Lower lobe of right lung (tissue), 2 donors: ENCODE measurements at regions not wholly inside any gene's neighbourhood (a gene's known extent, or its start where the extent isn't known, plus 50 kb on each side); places are given as distances from the start of the nearest gene placed in this dataset.

Experiments
- ATAC-seq, 2 donors: fragments of 200-7000 bp; cut with Tn5 transposase; one replicate each; pipeline ENCODE4 v1.9.1; 2020 to 2022; ENCODE audit warnings: mild to moderate bottlenecking in 2 of 2, moderate library complexity in 2 of 2
- DNase-seq: peaks from one replicate; pipeline ENCODE4 v3.0.0-alpha.2; 2020
- H3K27ac ChIP-seq: fragments of 200-600 bp; one replicate; pipeline ENCODE4 v1.8.0; 2022
- H3K27me3 ChIP-seq: fragments of 200-600 bp; one replicate; pipeline ENCODE4 v1.8.0; 2022; ENCODE audit warnings: low read depth
- H3K36me3 ChIP-seq: fragments of 200-600 bp; one replicate; pipeline ENCODE4 v1.8.0; 2022; ENCODE audit warnings: mild to moderate bottlenecking
- H3K4me1 ChIP-seq: fragments of 200-600 bp; one replicate; pipeline ENCODE4 v1.8.0; 2022
- H3K4me3 ChIP-seq: fragments of 200-600 bp; one replicate; pipeline ENCODE4 v1.8.0; 2022; ENCODE audit warnings: mild to moderate bottlenecking
- H3K9me3 ChIP-seq: fragments of 200-600 bp; one replicate; pipeline ENCODE4 v1.8.0; 2022
- intact Hi-C: fragments of 100-400 bp; cut with DNase I; formaldehyde crosslinking; loops from one replicate; pipeline ENCODE4 v1.11.0; 2022
- TF ChIP-seq, protein P1 (sequence below): fragments of 200-600 bp; IDR thresholded peaks from one replicate; pipeline ENCODE4 v1.8.0; 2022; ENCODE audit warnings: antibody characterized with exemption, mild to moderate bottlenecking
- donor health status: DM: no; HTN: yes; CAD: no; lungs with severe emphysema.

DNA sequence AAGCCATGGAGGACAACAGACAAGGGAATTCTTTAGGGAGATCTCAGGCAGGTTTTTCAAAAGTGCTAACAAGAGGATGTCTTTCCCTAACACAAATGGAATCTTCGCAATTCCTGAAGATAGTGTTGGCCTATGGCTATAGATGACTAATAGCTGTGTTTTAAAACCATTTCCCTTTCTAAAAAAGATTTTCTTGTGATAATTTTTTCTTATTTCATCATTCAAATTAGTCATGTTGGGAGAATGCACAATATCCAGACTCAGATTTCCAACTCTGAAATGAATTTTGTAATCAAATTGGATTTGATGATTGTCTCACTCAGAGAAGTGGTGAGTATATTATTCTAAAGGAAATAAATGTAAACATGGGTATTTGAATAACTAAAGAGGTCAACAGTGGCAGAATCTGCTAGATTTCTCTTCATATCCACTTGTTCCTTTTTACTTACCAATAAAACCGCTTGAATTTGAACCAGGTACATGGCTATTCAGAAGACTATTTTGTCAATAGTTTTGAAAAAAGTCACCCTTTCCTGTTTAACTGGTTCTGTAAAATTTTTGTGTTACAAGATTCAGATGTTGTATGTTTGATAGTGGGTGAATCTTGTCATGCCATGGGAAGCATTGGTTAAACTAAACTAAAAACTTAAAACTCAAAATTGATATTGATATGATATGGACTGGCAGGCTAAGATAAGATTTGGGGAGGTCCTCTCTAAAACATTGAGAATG, 1223.7 kb upstream of the EYS start:
- DNase-seq (no peak), ATAC-seq (no peak)
- Histone ChIP-seq H3K9me3 (peaks cover 13% of the 10 kb centered on the region), H3K27ac (no peak overlapping the region), H3K4me3 (no peak overlapping the region), H3K27me3 (no peaks in the 10 kb centered on the region), H3K36me3 (no peaks in the 10 kb centered on the region), H3K4me1 (no peaks in the 10 kb centered on the region)
- TF ChIP-seq, protein P1, sequence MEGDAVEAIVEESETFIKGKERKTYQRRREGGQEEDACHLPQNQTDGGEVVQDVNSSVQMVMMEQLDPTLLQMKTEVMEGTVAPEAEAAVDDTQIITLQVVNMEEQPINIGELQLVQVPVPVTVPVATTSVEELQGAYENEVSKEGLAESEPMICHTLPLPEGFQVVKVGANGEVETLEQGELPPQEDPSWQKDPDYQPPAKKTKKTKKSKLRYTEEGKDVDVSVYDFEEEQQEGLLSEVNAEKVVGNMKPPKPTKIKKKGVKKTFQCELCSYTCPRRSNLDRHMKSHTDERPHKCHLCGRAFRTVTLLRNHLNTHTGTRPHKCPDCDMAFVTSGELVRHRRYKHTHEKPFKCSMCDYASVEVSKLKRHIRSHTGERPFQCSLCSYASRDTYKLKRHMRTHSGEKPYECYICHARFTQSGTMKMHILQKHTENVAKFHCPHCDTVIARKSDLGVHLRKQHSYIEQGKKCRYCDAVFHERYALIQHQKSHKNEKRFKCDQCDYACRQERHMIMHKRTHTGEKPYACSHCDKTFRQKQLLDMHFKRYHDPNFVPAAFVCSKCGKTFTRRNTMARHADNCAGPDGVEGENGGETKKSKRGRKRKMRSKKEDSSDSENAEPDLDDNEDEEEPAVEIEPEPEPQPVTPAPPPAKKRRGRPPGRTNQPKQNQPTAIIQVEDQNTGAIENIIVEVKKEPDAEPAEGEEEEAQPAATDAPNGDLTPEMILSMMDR: no peak
- intact Hi-C loops: no loop called here

DNA sequence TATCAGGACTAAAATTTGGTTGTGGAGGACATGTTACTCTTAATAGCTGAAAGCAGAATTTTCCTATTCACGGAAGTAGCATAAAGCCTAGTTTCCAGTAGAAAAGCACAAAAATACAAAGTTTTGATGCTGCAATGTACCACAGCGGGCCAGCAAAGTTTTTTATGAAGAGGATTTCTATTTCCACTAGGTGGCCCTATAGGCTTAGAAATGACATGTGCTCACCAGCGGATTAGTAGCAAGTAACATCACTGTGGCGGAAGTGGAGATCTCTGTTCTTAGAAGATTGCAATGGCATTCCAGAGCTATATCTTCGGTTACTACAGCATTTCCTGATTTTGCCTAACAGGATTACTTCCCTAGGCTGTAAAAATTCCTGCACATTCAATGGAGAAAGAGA, 1219.0 kb upstream of the EYS start:
- no peak overlapping the region for H3K4me3 ChIP-seq
- DNase-seq (no peak), ATAC-seq (no peak)
- intact Hi-C loops: no loop called here
- no peak overlapping the region for H3K27ac ChIP-seq
- TF ChIP-seq, protein P1: no peak
- no peaks in the 10 kb centered on the region for H3K36me3 ChIP-seq
- peaks cover 22% of the 10 kb centered on the region for H3K9me3 ChIP-seq
- no peaks in the 10 kb centered on the region for H3K27me3 ChIP-seq
- no peaks in the 10 kb centered on the region for H3K4me1 ChIP-seq

DNA sequence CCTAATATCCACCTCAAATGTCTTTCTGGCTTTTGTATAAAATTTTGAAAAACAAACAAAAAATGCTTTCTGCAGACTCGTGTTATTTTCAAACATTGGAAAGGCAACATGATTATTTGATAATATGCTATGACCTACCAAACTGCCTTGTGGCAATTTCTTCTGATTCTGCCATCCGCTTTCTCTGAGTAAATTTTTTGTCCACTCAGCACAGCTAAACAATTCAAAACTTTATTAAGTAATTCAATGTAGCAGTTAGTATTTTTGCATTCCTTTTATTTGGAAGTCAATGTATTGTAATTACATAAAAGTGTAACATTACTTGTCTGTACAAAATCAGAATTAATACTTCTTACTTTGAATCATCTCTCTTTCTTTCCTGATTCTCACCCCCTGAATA, 1206.6 kb upstream of the EYS start:
- no peaks in the 10 kb centered on the region for H3K27me3 ChIP-seq
- H3K4me3 ChIP-seq: no peak overlapping the region
- no peak overlapping the region for H3K27ac ChIP-seq
- no peaks in the 10 kb centered on the region for H3K9me3 ChIP-seq
- no peaks in the 10 kb centered on the region for H3K36me3 ChIP-seq
- ATAC-seq (no peak), DNase-seq (no peak)
- intact Hi-C loops: no loop called here
- H3K4me1 ChIP-seq: no peaks in the 10 kb centered on the region
- TF ChIP-seq, protein P1: no peak

DNA sequence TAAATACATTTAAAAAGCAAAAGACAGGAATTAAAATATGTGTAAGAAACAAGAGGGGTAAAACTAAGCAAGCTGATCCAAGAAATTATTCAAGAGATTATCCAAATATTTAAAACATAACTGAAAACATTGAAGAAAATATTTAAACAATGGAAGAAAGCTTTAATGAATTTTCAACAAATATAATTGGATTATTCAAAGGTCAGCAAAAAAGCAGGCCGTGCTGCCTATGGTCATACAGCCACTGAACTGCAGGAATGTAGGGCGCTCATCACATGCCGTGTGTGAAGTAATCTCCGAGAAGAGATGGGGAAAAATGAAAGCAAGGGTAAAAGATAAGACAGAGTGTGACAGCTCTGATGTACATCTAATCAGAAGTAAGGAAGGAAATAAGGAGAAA, 1195.4 kb upstream of the EYS start:
- no peaks in the 10 kb centered on the region for H3K36me3 ChIP-seq
- no peaks in the 10 kb centered on the region for H3K4me1 ChIP-seq
- TF ChIP-seq, protein P1: no peak
- DNase-seq (no peak), ATAC-seq (no peak)
- no peak overlapping the region for H3K27ac ChIP-seq
- H3K27me3 ChIP-seq: no peaks in the 10 kb centered on the region
- intact Hi-C loops: no loop called here
- no peaks in the 10 kb centered on the region for H3K9me3 ChIP-seq
- no peak overlapping the region for H3K4me3 ChIP-seq

DNA sequence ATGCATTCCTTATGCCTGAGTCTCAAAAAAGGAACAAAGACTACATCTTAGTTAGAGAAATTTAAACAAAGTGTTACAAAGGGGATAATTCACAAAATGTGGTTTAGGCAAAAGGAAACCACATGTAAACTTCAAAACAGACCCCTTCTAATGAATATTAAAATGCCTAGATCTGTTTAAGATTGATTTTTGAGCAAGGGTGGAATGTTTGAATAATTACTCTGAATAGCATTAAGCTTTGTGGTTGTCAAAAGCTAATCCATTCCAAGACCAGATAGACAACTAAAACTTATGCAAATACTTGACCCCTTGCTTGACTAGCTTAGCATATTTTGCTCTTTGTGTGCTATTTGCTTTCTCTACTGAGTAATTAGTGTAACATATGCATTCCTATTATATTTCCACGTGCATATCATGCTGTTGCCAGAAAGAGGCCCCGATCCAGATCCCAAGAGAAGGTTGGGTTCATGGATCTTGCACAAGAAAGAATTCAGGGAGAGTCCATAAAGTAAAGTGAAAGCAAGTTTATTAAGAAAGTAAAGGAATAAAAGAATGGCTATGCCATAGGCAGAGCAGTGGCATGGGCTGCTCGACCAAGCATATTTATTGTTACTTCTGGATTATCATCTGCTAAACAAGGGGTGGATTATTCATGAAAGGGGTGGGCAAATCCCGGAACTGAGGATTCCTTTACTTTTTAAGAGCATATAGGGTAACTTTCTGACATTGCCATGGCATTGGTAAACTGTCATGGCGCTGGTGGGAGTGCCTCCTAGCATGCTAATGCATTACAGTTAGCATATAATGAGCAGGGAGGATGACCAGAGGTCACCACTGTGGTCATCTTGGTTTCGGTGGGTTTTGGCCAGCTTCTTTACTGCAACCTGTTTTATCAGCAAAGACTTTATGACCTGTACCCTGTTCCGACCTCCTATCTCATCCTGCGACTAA, 1193.4 kb upstream of the EYS start:
- Histone ChIP-seq H3K36me3 (no peaks in the 10 kb centered on the region), H3K4me1 (no peaks in the 10 kb centered on the region), H3K9me3 (no peaks in the 10 kb centered on the region), H3K4me3 (no peak overlapping the region), H3K27ac (no peak overlapping the region), H3K27me3 (no peaks in the 10 kb centered on the region)
- ATAC-seq (no peak), DNase-seq (no peak)
- TF ChIP-seq, protein P1: no peak
- intact Hi-C loops: no loop called here
